Skeletal muscle cell (primary cell): ENCODE measurements at regions not wholly inside any gene's neighbourhood (a gene's known extent, or its start where the extent isn't known, plus 50 kb on each side); places are given as distances from the start of the nearest gene placed in this dataset.
"Not testable (repeated sequence)": the region's sequence is repeated elsewhere in the genome, so short reads cannot be mapped to it uniquely, and the experiment has no call there.

Experiments used
- DNase-seq: peaks from one replicate; pipeline ENCODE4 v3.0.0-alpha.2; 2010; ENCODE audit warnings: low read depth
- H3K4me3 ChIP-seq: 2 replicates; pipeline ENCODE4 v1.5.1; 2011; ENCODE audit warnings: low read depth, mild to moderate bottlenecking, control low read depth, low read length, moderate library complexity

GRCh38 chr9:95718263-95718662 is 157.2 kb upstream of the ERCC6L2 start:
- no peak for DNase-seq
- H3K4me3 ChIP-seq = no peak overlapping the region

- H3K4me3 ChIP-seq = no peak overlapping the region
- DNase-seq = no peak
Observed at GRCh38 chr9:95715868-95716435, 159.5 kb upstream of the ERCC6L2 start.

- no peak overlapping the region for H3K4me3 ChIP-seq
- no peak for DNase-seq
Observed at GRCh38 chr9:95710446-95710845, 165.0 kb upstream of the ERCC6L2 start.

GRCh38 chr9:95696701-95697100 is 178.8 kb upstream of the ERCC6L2 start:
- DNase-seq = no peak

GRCh38 chr9:95691435-95691834 is 174.7 kb upstream of the PTCH1 start:
- no peak for DNase-seq
- no peak overlapping the region for H3K4me3 ChIP-seq

More at GRCh38 chr9:95696701-95697100, 178.8 kb upstream of the ERCC6L2 start:
- no peak overlapping the region for H3K4me3 ChIP-seq

GRCh38 chr9:95689669-95690068 is 172.9 kb upstream of the PTCH1 start:
- no peak for DNase-seq
- H3K4me3 ChIP-seq = no peak overlapping the region

- H3K4me3 ChIP-seq = no peak overlapping the region
- no peak for DNase-seq
Observed at GRCh38 chr9:95684516-95684915, 167.7 kb upstream of the PTCH1 start.

- DNase-seq, H3K4me3 ChIP-seq: not testable (repeated sequence)
Observed at GRCh38 chr9:95680306-95680705, 163.5 kb upstream of the PTCH1 start.

- H3K4me3 ChIP-seq = no peak overlapping the region
- no peak for DNase-seq
Observed at GRCh38 chr9:95679874-95680273, 163.1 kb upstream of the PTCH1 start.

GRCh38 chr9:95678759-95679158 is 162.0 kb upstream of the PTCH1 start:
- H3K4me3 ChIP-seq = no peak overlapping the region
- no peak for DNase-seq

- DNase-seq = no peak
Observed at GRCh38 chr9:95670122-95670521, 153.4 kb upstream of the PTCH1 start.

GRCh38 chr9:95669253-95669652 is 152.5 kb upstream of the PTCH1 start:
- no peak overlapping the region for H3K4me3 ChIP-seq

More at GRCh38 chr9:95670122-95670521, 153.4 kb upstream of the PTCH1 start:
- H3K4me3 ChIP-seq = no peak overlapping the region

GRCh38 chr9:95667789-95668188 is 151.0 kb upstream of the PTCH1 start:
- DNase-seq = no peak
- no peak overlapping the region for H3K4me3 ChIP-seq

More at GRCh38 chr9:95669253-95669652, 152.5 kb upstream of the PTCH1 start:
- DNase-seq = no peak

GRCh38 chr9:95666785-95667155 is 150.0 kb upstream of the PTCH1 start:
- no peak overlapping the region for H3K4me3 ChIP-seq
- DNase-seq = no peak

- no peak overlapping the region for H3K4me3 ChIP-seq
- DNase-seq = no peak
Observed at GRCh38 chr9:95666096-95666784, 149.5 kb upstream of the PTCH1 start.

- no peak for DNase-seq
- H3K4me3 ChIP-seq = no peak overlapping the region
Observed at GRCh38 chr9:95653246-95653645, 136.5 kb upstream of the PTCH1 start.

- no peak overlapping the region for H3K4me3 ChIP-seq
- no peak for DNase-seq
Observed at GRCh38 chr9:95650720-95651119, 133.9 kb upstream of the PTCH1 start.

GRCh38 chr9:95649801-95650213 is 133.0 kb upstream of the PTCH1 start:
- H3K4me3 ChIP-seq = no peak overlapping the region
- no peak for DNase-seq

GRCh38 chr9:95648225-95648624 is 131.5 kb upstream of the PTCH1 start:
- no peak for DNase-seq
- H3K4me3 ChIP-seq = no peak overlapping the region

GRCh38 chr9:95645992-95646391 is 129.2 kb upstream of the PTCH1 start:
- no peak for DNase-seq

GRCh38 chr9:95645579-95645978 is 128.8 kb upstream of the PTCH1 start:
- H3K4me3 ChIP-seq = no peak overlapping the region
- DNase-seq = no peak

More at GRCh38 chr9:95645992-95646391, 129.2 kb upstream of the PTCH1 start:
- no peak overlapping the region for H3K4me3 ChIP-seq
